ENCODE measurements at regions not wholly inside any gene's neighbourhood (a gene's known extent, or its start where the extent isn't known, plus 50 kb on each side); places are given as distances from the start of the nearest gene placed in this dataset.
A peak's percentile ranks its signal among the peaks of the same experiment; 100 is the strongest.
"Not testable (repeated sequence)": the region's sequence is repeated elsewhere in the genome, so short reads cannot be mapped to it uniquely, and the experiment has no call there.

DNA sequence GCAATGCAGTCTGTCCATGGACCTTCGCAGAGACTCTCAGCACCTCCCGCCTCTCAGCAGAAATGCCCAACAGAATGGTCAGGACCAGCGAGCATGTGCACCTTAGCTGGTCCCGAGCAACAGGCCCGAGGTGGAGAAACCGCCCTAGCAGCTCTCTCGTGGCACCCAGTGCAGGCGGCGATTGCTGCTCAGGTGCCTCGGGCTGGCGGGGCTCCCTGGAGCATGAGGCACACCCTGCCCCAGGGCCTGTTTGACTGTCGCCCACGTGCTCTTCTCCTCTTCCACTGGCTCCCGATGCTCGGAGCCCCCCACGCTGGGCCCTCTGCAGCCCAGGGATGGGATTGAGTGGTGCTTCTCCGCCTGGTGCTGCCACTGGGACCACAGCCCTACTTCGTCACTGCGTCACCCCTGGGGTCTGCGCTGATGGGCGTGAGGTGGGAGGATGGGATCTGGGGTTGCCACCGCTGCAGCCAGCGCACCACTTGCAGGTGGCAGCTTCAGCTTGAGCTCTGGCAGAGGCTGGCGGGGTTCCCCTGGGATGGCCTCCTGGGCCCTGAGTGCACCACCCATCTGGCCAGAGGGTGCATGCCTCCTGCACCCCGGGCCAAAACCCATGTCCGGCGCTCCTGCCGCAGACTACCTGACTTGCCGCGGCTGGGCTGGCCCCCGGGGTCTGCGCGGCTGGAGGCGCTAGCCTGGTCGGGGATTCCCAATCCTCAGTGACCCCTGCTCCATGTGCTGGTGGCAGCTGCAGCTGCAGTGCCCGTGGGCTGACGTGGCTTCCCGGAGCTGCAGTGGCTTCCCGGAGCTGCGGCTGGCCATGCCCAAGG is 244.2 kb downstream of the FOXD4L6 start:
- no peaks in the 10 kb centered on the region for H3K9me3 ChIP-seq (ENCODE audit: severe bottlenecking)
- no peaks in the 10 kb centered on the region for H3K36me3 ChIP-seq (ENCODE audit: low read depth)
- TF ChIP-seq, protein P1, sequence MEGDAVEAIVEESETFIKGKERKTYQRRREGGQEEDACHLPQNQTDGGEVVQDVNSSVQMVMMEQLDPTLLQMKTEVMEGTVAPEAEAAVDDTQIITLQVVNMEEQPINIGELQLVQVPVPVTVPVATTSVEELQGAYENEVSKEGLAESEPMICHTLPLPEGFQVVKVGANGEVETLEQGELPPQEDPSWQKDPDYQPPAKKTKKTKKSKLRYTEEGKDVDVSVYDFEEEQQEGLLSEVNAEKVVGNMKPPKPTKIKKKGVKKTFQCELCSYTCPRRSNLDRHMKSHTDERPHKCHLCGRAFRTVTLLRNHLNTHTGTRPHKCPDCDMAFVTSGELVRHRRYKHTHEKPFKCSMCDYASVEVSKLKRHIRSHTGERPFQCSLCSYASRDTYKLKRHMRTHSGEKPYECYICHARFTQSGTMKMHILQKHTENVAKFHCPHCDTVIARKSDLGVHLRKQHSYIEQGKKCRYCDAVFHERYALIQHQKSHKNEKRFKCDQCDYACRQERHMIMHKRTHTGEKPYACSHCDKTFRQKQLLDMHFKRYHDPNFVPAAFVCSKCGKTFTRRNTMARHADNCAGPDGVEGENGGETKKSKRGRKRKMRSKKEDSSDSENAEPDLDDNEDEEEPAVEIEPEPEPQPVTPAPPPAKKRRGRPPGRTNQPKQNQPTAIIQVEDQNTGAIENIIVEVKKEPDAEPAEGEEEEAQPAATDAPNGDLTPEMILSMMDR (IDR thresholded peaks at IDR 0.05; ENCODE audit: poor library complexity, severe bottlenecking) = no peak
- no peak overlapping the region for H3K27ac ChIP-seq (ENCODE audit: poor library complexity, severe bottlenecking)
- H3K4me3 ChIP-seq (ENCODE audit: severe bottlenecking) = no peak overlapping the region
- DNase-seq (ENCODE audit: low spot score) (peak; percentile 39), ATAC-seq (ENCODE audit: low read depth) (no peak)
- H3K27me3 ChIP-seq (ENCODE audit: insufficient read depth, poor library complexity, severe bottlenecking) = no peaks in the 10 kb centered on the region
- no peaks in the 10 kb centered on the region for H3K4me1 ChIP-seq (ENCODE audit: insufficient read depth, poor library complexity, severe bottlenecking)

- not testable (repeated sequence) for ATAC-seq (ENCODE audit: low read depth); H3K27ac ChIP-seq (ENCODE audit: poor library complexity, severe bottlenecking); DNase-seq (ENCODE audit: low spot score); H3K36me3 ChIP-seq (ENCODE audit: low read depth); H3K27me3 ChIP-seq (ENCODE audit: insufficient read depth, poor library complexity, severe bottlenecking); H3K9me3 ChIP-seq (ENCODE audit: severe bottlenecking); H3K4me1 ChIP-seq (ENCODE audit: insufficient read depth, poor library complexity, severe bottlenecking); H3K4me3 ChIP-seq (ENCODE audit: severe bottlenecking)
Measured at GRCh38 chr9:40883423-40884071, 244.9 kb downstream of the FOXD4L6 start.

DNA sequence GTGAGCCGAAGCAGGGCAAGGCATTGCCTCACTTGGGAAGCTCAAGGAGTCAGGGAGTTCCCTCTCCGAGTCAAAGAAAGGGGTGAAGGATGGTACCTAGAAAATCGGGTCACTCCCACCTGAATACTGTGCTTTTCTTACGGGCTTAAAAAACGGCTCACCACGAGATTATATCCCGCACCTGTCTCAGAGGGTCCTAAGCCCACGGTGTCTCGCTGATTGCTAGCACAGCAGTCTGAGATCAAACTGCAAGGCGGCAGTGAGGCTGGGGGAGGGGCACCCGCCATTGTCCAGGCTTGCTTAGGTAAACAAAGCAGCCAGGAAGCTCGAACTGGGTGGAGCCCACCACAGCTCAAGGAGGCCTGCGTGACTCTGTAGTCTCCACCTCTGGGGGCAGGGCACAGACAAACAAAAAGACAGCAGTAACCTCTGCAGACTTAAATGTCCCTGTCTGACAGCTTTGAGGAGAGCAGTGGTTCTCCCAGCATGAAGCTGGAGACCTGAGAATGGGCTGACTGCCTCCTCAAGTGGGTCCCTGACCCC is 254.7 kb downstream of the FOXD4L6 start:
- ATAC-seq (ENCODE audit: low read depth); H3K27me3 ChIP-seq (ENCODE audit: insufficient read depth, poor library complexity, severe bottlenecking); H3K27ac ChIP-seq (ENCODE audit: poor library complexity, severe bottlenecking); H3K36me3 ChIP-seq (ENCODE audit: low read depth); H3K9me3 ChIP-seq (ENCODE audit: severe bottlenecking); H3K4me3 ChIP-seq (ENCODE audit: severe bottlenecking); H3K4me1 ChIP-seq (ENCODE audit: insufficient read depth, poor library complexity, severe bottlenecking); DNase-seq (ENCODE audit: low spot score): not testable (repeated sequence)

- H3K27ac ChIP-seq (ENCODE audit: poor library complexity, severe bottlenecking); H3K27me3 ChIP-seq (ENCODE audit: insufficient read depth, poor library complexity, severe bottlenecking); ATAC-seq (ENCODE audit: low read depth); H3K4me1 ChIP-seq (ENCODE audit: insufficient read depth, poor library complexity, severe bottlenecking); H3K36me3 ChIP-seq (ENCODE audit: low read depth); DNase-seq (ENCODE audit: low spot score); H3K9me3 ChIP-seq (ENCODE audit: severe bottlenecking); H3K4me3 ChIP-seq (ENCODE audit: severe bottlenecking): not testable (repeated sequence)
Measured at GRCh38 chr9:40868437-40868836, 260.0 kb downstream of the FOXD4L6 start.
